HCT116 (cell line): ENCODE measurements at regions not wholly inside any gene's neighbourhood (a gene's known extent, or its start where the extent isn't known, plus 50 kb on each side); places are given as distances from the start of the nearest gene placed in this dataset.
A peak's percentile ranks its signal among the peaks of the same experiment; 100 is the strongest.

Experiments used
- ATAC-seq: fragments of 200-7000 bp; cut with Tn5 transposase; 2 replicates; pipeline ENCODE4 v1.9.1; 2020; ENCODE audit warnings: mild to moderate bottlenecking, moderate library complexity
- BruUV-seq: library from RNA; stranded (reverse); fragments of 400-500 nt; replicated peaks from 2 replicates; lab custom pipeline; 2021; lab: Mats Ljungman, UMichigan
- CTCF ChIA-PET: fragments of 300-600 bp; sonication (Branson Sonifier 250); formaldehyde crosslinking; loops from one replicate; lab custom pipeline; 2021; ENCODE audit warnings: antibody characterized with exemption; lab: Charles Lee
- POLR2A ChIA-PET: fragments of 300-600, 350-600 bp; sonication (Branson Sonifier 250); formaldehyde crosslinking; loops from one replicate; lab custom pipeline; 2021; ENCODE audit warnings: antibody characterized with exemption; lab: Charles Lee
- RAD21 ChIA-PET, 2 experiments: fragments of 300-600 bp; sonication (Branson Sonifier 250); formaldehyde crosslinking; loops; one replicate each; lab custom pipeline; 2023; ENCODE audit warnings: low total read pairs in 2 of 2; ENCODE audit not compliant: uncharacterized antibody in 2 of 2, unreplicated experiment in 2 of 2, low non-redundant PET in 1 of 2; lab: Charles Lee
- DNase-seq: peaks from one replicate; pipeline ENCODE4 v3.0.0-alpha.2; 2010; ENCODE audit warnings: low read depth, low spot score
- H2AFZ ChIP-seq: fragments of 200-600 bp; shearing (Covaris generic), sonication (generic); 2 replicates; pipeline ENCODE4 v1.6.1; 2017; ENCODE audit warnings: low read depth, mixed run types, mixed read lengths, antibody characterized with exemption, low read length; ENCODE audit not compliant: poor library complexity, severe bottlenecking
- H3K27ac ChIP-seq: 2 replicates; pipeline ENCODE4 v1.5.1; 2012; ENCODE audit warnings: low read depth, low read length
- H3K27me3 ChIP-seq: fragments of 200-600 bp; sonication (generic); 2 replicates; pipeline ENCODE4 v1.6.1; 2016; ENCODE audit warnings: mixed run types, low read length, mixed read lengths; ENCODE audit not compliant: insufficient read depth
- H3K36me3 ChIP-seq, 2 experiments: fragments of 200-500 bp in 1 of 2; fragments of 200-600 bp in 1 of 2; sonication (Bioruptor generic) in 1 of 2; sonication (generic) in 1 of 2; 2 replicates each; pipeline versions ENCODE4 v1.5.1 to v1.6.1; 2014 to 2016; ENCODE audit warnings: low read length in 2 of 2, inconsistent platforms in 1 of 2, mixed read lengths in 1 of 2, mixed run types in 1 of 2; ENCODE audit not compliant: insufficient read depth in 2 of 2, control insufficient read depth in 1 of 2
- H3K4me1 ChIP-seq, 2 experiments: fragments of 200-600 bp in 1 of 2; sonication (generic) in 1 of 2; 2 replicates each; pipeline versions ENCODE4 v1.5.1 to v1.6.1; 2012 to 2017; ENCODE audit warnings: low read length in 2 of 2, inconsistent platforms in 1 of 2, mild to moderate bottlenecking in 1 of 2, mixed read lengths in 1 of 2, mixed run types in 1 of 2, moderate library complexity in 1 of 2; ENCODE audit not compliant: insufficient read depth in 2 of 2, control insufficient read depth in 1 of 2
- H3K4me2 ChIP-seq: fragments of 200-600 bp; sonication (generic); 2 replicates; pipeline ENCODE4 v1.6.1; 2017; ENCODE audit warnings: mixed run types, low read length, mixed read lengths
- H3K4me3 ChIP-seq, 2 experiments: fragments of 200-600 bp in 1 of 2; sonication (generic) in 1 of 2; replicated peaks in 1 of 2; 2 replicates each; pipeline ENCODE4 v1.5.1; 2011 to 2016; ENCODE audit warnings: low read length in 2 of 2, control low read depth in 1 of 2, low read depth in 1 of 2, mild to moderate bottlenecking in 1 of 2, mixed read lengths in 1 of 2, mixed run types in 1 of 2
- H3K79me2 ChIP-seq: fragments of 200-600 bp; sonication (generic); 2 replicates; pipeline ENCODE4 v1.6.1; 2017; ENCODE audit warnings: mild to moderate bottlenecking, mixed run types, low read length, moderate library complexity, mixed read lengths; ENCODE audit not compliant: insufficient read depth
- H3K9ac ChIP-seq: fragments of 200-600 bp; sonication (generic); 2 replicates; pipeline ENCODE4 v1.6.1; 2016; ENCODE audit warnings: low read length, mixed read lengths
- H3K9me2 ChIP-seq: fragments of 200-600 bp; sonication (generic), shearing (Covaris generic); 2 replicates; pipeline ENCODE4 v1.6.1; 2017; ENCODE audit warnings: mixed run types, mild to moderate bottlenecking, moderate library complexity; ENCODE audit not compliant: insufficient read depth
- H3K9me3 ChIP-seq, 2 experiments: fragments of 200-500 bp in 1 of 2; fragments of 200-600 bp in 1 of 2; sonication (Bioruptor generic) in 1 of 2; sonication (generic) in 1 of 2; 2 replicates each; pipeline ENCODE4 v1.6.1; 2014 to 2017; ENCODE audit warnings: low read length in 2 of 2, mixed read lengths in 2 of 2, inconsistent platforms in 1 of 2, low read depth in 1 of 2, mild to moderate bottlenecking in 1 of 2, mixed run types in 1 of 2, moderate library complexity in 1 of 2; ENCODE audit not compliant: control insufficient read depth in 1 of 2, insufficient read depth in 1 of 2
- H4K20me1 ChIP-seq: fragments of 200-600 bp; sonication (generic), shearing (Covaris generic); 2 replicates; pipeline ENCODE4 v1.6.1; 2017; ENCODE audit warnings: mixed run types, mild to moderate bottlenecking, moderate library complexity; ENCODE audit not compliant: insufficient read depth
- EGR1 ChIP-seq: IDR thresholded peaks from 2 replicates; pipeline ENCODE4 v1.6.1; 2012; ENCODE audit warnings: low read depth
- EZH2phosphoT487 ChIP-seq: fragments of 200-600 bp; IDR thresholded peaks from 2 replicates; pipeline ENCODE4 v1.6.1; 2018; ENCODE audit warnings: antibody characterized with exemption, borderline replicate concordance
- SRF ChIP-seq: IDR thresholded peaks from 2 replicates; pipeline ENCODE4 v1.6.1; 2012; ENCODE audit warnings: low read depth
- YY1 ChIP-seq: IDR thresholded peaks from 2 replicates; pipeline ENCODE4 v1.6.1; 2011; ENCODE audit warnings: low read length, low read depth, moderate library complexity, mild to moderate bottlenecking; ENCODE audit not compliant: insufficient replicate concordance; ENCODE audit errors: extremely low read depth
- intact Hi-C: fragments of 100-400 bp; cut with micrococcal nuclease; formaldehyde crosslinking; loops from 2 replicates; pipeline ENCODE4 v1.10.0; 2022
- TF ChIP-seq, protein P1 (sequence below): IDR thresholded peaks from 2 replicates; pipeline ENCODE4 v1.6.1; 2012; ENCODE audit warnings: low read depth

DNA sequence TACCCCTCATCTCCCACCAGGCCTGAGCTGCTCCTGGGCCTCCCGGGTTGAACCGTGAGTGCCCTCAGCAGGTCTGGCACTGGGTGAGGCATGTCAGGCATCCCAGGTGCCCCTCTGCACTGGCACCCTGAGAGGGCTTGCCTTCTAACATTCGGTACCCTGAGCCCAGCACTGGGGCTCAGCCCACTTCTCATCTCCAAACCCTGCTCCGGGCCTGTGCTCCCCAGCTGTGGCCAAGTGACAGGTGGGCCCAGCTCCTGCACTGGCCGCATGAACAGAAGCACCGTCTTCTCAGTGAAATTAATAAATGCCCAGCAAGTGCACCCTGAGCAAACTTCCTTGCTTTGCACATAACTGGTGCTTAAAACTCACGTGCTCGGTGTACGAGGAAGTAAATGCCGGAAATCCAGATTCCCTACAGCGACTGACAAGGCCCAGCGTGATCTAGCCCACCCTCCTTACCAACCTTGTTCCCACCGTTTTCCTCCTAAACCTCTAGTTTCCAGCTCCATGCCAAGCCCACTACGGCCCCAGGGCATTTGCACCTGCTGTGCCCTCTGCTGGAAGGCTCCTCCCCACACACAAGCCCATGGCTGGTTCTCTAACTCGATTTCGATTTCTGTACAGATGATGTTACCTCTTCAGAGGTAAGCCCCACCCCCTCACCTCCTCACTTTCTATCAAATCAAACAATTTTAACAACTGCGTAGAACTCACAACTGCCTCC lies 115.2 kb upstream of the NCOR2 start:
- peaks cover 45 to 73% of the 10 kb centered on the region in 2 experiments for H3K4me1 ChIP-seq
- no peaks in the 10 kb centered on the region for H3K9me2 ChIP-seq
- DNase-seq (no peak), ATAC-seq (no peak)
- BruUV-seq = no TSS peak
- ChIA-PET POLR2A (no interaction called here), CTCF (no interaction called here), RAD21 (no interaction called here)
- peak overlapping the region; percentile 42; the same call in 1 of the 2 replicates for H3K9ac ChIP-seq
- H2AFZ ChIP-seq = no peak overlapping the region
- no peak overlapping the region for H3K4me3 ChIP-seq
- peak overlapping the region; percentile 20; the same call in 1 of the 2 replicates for H3K27ac ChIP-seq
- H3K36me3 ChIP-seq = no peaks in the 10 kb centered on the region
- intact Hi-C loops = loop anchor here (5.0 kb wide), 1 partner anchor 115 kb away; the partner anchor contains the start of gene NCOR2
- TF ChIP-seq SRF (no peak), EGR1 (no peak), EZH2phosphoT487 (no peak), YY1 (no peak)
- TF ChIP-seq, protein P1, sequence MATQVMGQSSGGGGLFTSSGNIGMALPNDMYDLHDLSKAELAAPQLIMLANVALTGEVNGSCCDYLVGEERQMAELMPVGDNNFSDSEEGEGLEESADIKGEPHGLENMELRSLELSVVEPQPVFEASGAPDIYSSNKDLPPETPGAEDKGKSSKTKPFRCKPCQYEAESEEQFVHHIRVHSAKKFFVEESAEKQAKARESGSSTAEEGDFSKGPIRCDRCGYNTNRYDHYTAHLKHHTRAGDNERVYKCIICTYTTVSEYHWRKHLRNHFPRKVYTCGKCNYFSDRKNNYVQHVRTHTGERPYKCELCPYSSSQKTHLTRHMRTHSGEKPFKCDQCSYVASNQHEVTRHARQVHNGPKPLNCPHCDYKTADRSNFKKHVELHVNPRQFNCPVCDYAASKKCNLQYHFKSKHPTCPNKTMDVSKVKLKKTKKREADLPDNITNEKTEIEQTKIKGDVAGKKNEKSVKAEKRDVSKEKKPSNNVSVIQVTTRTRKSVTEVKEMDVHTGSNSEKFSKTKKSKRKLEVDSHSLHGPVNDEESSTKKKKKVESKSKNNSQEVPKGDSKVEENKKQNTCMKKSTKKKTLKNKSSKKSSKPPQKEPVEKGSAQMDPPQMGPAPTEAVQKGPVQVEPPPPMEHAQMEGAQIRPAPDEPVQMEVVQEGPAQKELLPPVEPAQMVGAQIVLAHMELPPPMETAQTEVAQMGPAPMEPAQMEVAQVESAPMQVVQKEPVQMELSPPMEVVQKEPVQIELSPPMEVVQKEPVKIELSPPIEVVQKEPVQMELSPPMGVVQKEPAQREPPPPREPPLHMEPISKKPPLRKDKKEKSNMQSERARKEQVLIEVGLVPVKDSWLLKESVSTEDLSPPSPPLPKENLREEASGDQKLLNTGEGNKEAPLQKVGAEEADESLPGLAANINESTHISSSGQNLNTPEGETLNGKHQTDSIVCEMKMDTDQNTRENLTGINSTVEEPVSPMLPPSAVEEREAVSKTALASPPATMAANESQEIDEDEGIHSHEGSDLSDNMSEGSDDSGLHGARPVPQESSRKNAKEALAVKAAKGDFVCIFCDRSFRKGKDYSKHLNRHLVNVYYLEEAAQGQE = no peak
- H3K79me2 ChIP-seq = no peaks in the 10 kb centered on the region
- H4K20me1 ChIP-seq = no peaks in the 10 kb centered on the region
- H3K27me3 ChIP-seq = no peaks in the 10 kb centered on the region
- peaks cover 0 to 4% of the 10 kb centered on the region in 2 experiments; a peak in 1 of 4 replicates for H3K9me3 ChIP-seq
- peak overlapping the region; percentile 71 for H3K4me2 ChIP-seq
